Muscle layer of colon (tissue), 2 donors: ENCODE measurements at regions not wholly inside any gene's neighbourhood (a gene's known extent, or its start where the extent isn't known, plus 50 kb on each side); places are given as distances from the start of the nearest gene placed in this dataset.
"Not testable (repeated sequence)": the region's sequence is repeated elsewhere in the genome, so short reads cannot be mapped to it uniquely, and the experiment has no call there.

ENCODE experiments used
- H3K27ac ChIP-seq: one replicate; pipeline ENCODE4 v1.7.0; 2013; ENCODE audit warnings: low read depth, mild to moderate bottlenecking, low read length, moderate library complexity
- H3K27me3 ChIP-seq, 2 donors: one replicate each; pipeline ENCODE4 v1.7.0; 2013; ENCODE audit warnings: low read length in 2 of 2, mild to moderate bottlenecking in 2 of 2; ENCODE audit not compliant: insufficient read depth in 2 of 2, control insufficient read depth in 1 of 2
- H3K36me3 ChIP-seq: one replicate; pipeline ENCODE4 v1.7.0; 2013; ENCODE audit warnings: mild to moderate bottlenecking, low read length; ENCODE audit not compliant: insufficient read depth
- H3K4me1 ChIP-seq: one replicate; pipeline ENCODE4 v1.7.0; 2013; ENCODE audit warnings: mild to moderate bottlenecking, low read length; ENCODE audit not compliant: insufficient read depth
- H3K4me3 ChIP-seq, 2 donors: one replicate each; pipeline ENCODE4 v1.7.0; 2013; ENCODE audit warnings: low read length in 2 of 2, low read depth in 1 of 2, mild to moderate bottlenecking in 1 of 2, moderate library complexity in 1 of 2
- H3K9ac ChIP-seq: one replicate; pipeline ENCODE4 v1.7.0; 2013; ENCODE audit warnings: low read length
- H3K9me3 ChIP-seq: one replicate; pipeline ENCODE4 v1.7.0; 2013; ENCODE audit warnings: mild to moderate bottlenecking, low read length
- donor health status: abdominal sarcoma.
- donor health status: Adenocarcinoma of cecum.

DNA sequence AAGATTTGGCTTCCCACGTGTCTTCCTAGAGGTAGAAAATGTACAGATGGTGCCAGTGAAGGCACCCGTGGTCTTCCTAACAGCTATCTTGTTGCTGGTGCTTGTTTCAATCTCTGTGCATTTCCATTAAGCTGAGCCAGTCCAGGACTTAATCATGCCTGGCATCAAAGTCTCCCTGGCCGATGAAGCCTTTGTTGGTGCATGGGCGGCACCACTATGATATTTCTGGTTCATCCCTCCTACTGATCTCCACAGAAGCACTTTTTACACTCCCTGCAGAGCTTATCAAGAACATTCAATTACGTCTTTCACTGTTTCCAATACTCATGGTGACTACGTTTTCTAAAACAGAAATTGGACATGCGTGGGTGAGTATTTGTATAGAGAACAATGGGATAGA lies 128.4 kb downstream of the TTC8 start:
- Histone ChIP-seq H3K4me3 (no peak overlapping the region), H3K36me3 (no peaks in the 10 kb centered on the region), H3K4me1 (no peaks in the 10 kb centered on the region), H3K9me3 (no peaks in the 10 kb centered on the region), H3K9ac (no peak overlapping the region), H3K27ac (no peak overlapping the region), H3K27me3 (no peaks in the 10 kb centered on the region)

DNA sequence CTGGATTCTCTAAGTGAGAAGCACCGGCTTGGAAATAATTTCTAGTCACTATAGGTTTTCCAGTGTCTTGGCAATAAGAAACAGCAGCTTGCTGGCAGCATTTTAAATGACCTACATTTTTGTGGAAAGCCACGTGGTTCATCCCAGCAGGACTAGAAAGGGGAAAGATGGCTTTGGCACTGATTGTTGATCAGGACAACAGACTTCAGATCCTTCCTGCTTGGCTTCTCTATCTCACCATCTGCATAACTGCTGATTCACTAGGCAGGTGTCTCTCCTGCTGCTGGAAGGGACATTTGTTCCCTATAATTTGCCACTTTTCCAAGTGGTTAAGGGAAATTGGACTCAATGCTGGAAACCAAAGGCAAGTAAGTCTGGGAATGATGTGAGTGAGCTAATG lies 131.0 kb downstream of the TTC8 start:
- no peak overlapping the region for H3K9ac ChIP-seq
- no peak overlapping the region for H3K27ac ChIP-seq
- H3K4me1 ChIP-seq: no peaks in the 10 kb centered on the region
- H3K9me3 ChIP-seq: no peaks in the 10 kb centered on the region
- H3K36me3 ChIP-seq: no peaks in the 10 kb centered on the region
- H3K4me3 ChIP-seq: no peak overlapping the region
- no peaks in the 10 kb centered on the region for H3K27me3 ChIP-seq

DNA sequence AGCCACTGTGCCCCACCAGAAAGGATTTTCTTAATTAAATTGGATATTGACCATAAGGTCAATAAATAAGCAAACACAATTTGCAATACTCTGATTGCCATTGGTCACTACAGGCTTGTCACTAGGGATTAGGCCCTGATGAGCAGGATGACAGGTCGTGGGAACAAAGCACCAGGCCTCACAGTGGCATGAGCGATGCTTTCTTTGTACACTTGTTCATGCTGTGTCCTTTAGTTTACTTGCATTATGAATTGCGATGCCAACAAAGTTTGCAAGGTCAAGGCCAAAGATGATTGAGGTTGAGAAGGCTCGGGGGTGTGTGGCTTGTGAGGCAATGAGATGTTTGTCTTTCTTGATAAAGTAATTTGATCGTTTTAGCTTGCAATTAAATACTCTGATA lies 136.0 kb downstream of the TTC8 start:
- Histone ChIP-seq H3K4me3 (no peak overlapping the region), H3K27me3 (no peaks in the 10 kb centered on the region), H3K4me1 (no peaks in the 10 kb centered on the region), H3K36me3 (no peaks in the 10 kb centered on the region), H3K9me3 (no peaks in the 10 kb centered on the region), H3K27ac (no peak overlapping the region), H3K9ac (no peak overlapping the region)

DNA sequence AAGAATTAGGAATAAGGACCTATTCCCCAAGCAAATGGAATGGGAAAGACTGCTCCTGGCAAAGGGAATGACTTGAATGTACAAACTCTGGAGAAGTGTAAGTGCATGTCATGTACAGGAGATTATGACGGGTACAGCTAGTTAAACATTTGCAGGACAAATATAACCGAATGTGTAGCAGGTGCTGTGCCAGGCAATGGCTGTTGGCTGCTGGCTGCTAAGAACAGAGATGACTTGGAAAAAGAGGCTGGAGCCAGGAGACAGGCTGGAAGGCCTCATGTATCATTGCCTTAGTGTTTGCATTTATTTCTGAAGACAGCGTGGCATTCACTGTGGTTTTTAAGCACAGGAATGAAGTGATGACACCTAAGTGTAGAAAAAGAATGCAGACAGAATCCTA lies 136.8 kb downstream of the TTC8 start:
- Histone ChIP-seq H3K4me1 (no peaks in the 10 kb centered on the region), H3K27me3 (no peaks in the 10 kb centered on the region), H3K9me3 (no peaks in the 10 kb centered on the region), H3K27ac (no peak overlapping the region), H3K36me3 (no peaks in the 10 kb centered on the region), H3K9ac (no peak overlapping the region), H3K4me3 (no peak overlapping the region)

DNA sequence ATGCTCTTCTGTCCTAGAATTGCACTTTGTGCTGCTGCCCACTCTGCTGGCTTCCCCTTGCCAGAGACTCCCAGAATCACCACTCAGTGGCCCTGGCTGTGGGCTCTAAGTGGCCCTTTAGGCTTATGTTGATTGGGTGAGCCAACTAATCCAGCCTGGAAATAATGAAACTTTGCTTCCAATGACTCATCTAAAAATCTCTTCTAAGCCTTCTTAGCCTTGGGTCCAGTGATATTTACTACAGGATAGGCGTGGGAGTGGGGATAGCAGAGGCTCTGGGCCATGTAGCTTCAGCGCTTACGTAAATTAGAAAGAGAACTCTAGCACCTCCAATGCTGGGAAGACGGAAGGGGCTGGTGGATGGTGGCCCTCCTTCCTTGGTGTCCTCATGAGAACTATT lies 137.9 kb downstream of the TTC8 start:
- H3K9me3 ChIP-seq: no peaks in the 10 kb centered on the region
- no peaks in the 10 kb centered on the region for H3K4me1 ChIP-seq
- H3K4me3 ChIP-seq: no peak overlapping the region
- no peak overlapping the region for H3K9ac ChIP-seq
- no peaks in the 10 kb centered on the region for H3K36me3 ChIP-seq
- no peak overlapping the region for H3K27ac ChIP-seq
- H3K27me3 ChIP-seq: no peaks in the 10 kb centered on the region

DNA sequence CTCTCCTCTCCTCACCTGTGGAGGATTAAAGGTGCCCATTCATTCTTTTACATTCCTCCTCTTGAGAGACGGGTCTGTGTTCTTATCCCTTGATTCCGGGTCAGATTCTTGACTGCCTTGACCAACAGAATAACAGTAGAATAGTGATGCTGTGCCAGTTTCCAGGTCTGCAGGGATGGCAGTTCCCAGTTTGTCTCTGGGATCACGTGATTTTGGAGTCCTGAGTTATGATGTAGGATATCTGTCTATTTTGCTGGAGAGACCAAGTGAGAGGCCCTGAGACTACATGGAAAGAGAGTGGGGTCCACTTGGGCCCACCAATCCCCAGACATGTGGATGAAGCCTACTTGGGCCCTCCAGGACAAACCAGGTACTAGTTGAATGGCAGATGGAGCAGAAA lies 142.8 kb downstream of the TTC8 start:
- Histone ChIP-seq H3K9ac (no peak overlapping the region), H3K9me3 (no peaks in the 10 kb centered on the region), H3K36me3 (no peaks in the 10 kb centered on the region), H3K27ac (no peak overlapping the region), H3K4me3 (no peak overlapping the region), H3K4me1 (no peaks in the 10 kb centered on the region), H3K27me3 (no peaks in the 10 kb centered on the region)

DNA sequence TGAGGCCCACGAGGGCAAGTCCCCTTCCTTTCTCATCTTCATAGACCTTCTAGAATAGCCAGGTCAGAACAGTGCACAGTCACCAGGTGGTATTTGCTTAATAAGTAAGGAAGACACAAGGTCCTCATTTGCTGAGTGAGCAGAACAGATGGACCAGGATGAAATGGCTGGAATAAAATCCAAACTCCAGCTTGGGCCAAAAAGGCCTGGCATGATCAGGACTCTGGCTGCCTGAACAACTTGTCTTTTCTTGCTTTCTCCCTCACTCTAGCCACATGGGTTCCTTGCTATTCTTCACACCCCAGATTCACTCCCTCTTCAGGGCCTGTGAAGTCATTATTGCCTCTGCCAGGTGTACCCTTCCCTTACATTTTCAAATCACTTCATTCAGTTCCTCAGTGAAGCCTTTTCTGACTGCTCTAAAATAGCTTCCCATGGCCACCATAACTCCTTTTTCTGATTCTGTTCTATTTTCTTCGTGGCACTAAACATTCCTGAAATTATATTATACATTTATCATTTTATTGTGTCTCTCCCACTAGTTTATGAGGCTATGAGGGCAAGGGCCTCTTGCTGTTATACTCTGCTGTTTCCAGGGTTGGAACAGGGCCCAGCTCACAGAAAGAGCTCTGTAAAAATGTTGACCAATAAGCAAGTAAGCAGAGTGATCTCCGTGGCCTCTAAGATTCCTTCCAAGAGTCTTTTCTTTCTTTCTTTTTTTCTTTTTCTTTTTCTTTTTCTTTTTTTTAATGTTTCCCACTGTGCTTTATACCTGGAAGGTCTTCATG lies 150.8 kb downstream of the TTC8 start:
- peaks cover 0 to 5% of the 10 kb centered on the region in 2 donors for H3K27me3 ChIP-seq
- no peaks in the 10 kb centered on the region for H3K36me3 ChIP-seq
- no peak overlapping the region for H3K4me3 ChIP-seq
- H3K9me3 ChIP-seq: no peaks in the 10 kb centered on the region
- H3K9ac ChIP-seq: no peak overlapping the region
- H3K4me1 ChIP-seq: no peaks in the 10 kb centered on the region
- H3K27ac ChIP-seq: no peak overlapping the region

DNA sequence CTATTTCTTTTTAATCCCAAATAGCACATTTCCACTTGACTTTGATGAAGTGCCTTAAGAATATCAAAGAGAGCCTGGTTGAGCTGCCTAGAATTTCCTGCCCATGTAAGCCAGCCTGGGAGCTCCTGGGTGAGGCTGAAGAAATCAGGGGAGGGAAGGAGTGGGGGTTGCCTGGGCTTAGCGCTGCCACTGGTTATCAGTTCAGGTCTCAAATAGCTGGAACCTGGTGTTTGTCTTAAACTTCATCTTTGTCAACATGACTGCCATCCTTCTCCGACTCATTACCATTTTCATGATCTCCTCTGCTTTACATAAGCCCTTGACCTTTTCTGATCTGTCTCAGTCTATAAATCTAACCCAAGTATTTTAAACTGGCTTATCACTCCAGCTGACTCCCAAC lies 151.5 kb downstream of the TTC8 start:
- Histone ChIP-seq H3K36me3 (no peaks in the 10 kb centered on the region), H3K9me3 (no peaks in the 10 kb centered on the region), H3K9ac (no peak overlapping the region), H3K27ac (no peak overlapping the region), H3K4me1 (no peaks in the 10 kb centered on the region), H3K4me3 (no peak overlapping the region), H3K27me3 (peaks cover 0 to 5% of the 10 kb centered on the region in 2 donors)

DNA sequence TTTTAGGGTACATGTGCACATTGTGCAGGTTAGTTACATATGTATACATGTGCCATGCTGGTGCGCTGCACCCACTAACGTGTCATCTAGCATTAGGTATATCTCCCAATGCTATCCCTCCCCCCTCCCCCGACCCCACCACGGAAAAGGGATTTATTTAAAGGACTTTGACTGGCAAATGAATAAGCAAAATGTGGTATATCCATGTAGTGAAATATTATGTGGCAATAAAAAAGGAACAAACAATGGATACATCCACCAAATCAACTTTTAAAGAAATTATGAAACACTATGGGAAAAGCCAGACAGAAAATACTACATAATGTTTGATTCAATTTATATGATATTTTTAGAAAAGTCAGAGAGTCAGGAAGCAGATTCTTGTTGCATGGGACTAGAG lies 156.5 kb downstream of the TTC8 start:
- H3K9ac ChIP-seq, H3K36me3 ChIP-seq, H3K27ac ChIP-seq, H3K9me3 ChIP-seq, H3K27me3 ChIP-seq, H3K4me1 ChIP-seq, H3K4me3 ChIP-seq: not testable (repeated sequence)

DNA sequence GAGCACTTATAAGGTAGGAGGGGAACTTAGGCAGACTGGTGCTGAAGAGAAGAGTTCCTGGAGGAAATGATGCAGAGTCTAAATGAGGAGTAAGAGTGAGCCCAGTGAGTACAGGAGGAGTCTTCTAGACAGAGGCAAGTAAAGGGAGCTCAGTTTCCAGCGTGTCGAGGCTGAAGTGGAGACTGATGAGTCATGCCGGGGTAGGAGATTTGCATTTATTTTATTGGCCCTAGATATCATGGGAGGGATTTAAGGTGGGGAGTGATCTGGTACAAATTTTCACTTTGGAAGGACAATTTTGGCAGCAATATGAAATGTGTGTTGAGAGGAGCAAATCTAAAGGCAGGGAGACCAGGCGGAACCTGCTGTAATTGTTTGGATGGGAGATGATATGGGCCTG lies 157.5 kb downstream of the TTC8 start:
- no peaks in the 10 kb centered on the region for H3K4me1 ChIP-seq
- no peak overlapping the region for H3K4me3 ChIP-seq
- H3K9ac ChIP-seq: no peak overlapping the region
- H3K9me3 ChIP-seq: no peaks in the 10 kb centered on the region
- no peak overlapping the region for H3K27ac ChIP-seq
- H3K27me3 ChIP-seq: peaks cover 0 to 5% of the 10 kb centered on the region in 2 donors
- no peaks in the 10 kb centered on the region for H3K36me3 ChIP-seq

DNA sequence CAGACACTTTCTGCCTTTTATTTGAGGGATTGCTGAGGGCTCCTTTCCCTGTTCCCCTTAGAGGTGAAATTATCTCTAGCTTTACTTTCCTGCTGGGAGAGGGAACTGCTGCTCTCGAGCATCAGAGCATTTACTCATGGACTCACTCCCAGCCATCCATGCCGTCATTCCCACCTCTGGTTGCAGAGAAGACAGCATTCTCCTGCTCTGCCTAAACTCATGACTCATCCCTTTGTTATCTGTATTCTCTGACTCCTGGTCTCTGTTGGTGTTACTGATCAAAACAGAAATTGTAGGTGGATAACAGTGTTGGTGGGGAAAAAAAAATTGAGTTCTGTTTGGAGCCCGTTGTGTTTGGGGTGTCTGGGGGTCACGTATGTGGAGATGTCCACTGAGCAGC lies 159.3 kb downstream of the TTC8 start:
- no peaks in the 10 kb centered on the region for H3K36me3 ChIP-seq
- no peak overlapping the region for H3K27ac ChIP-seq
- no peaks in the 10 kb centered on the region for H3K9me3 ChIP-seq
- no peak overlapping the region for H3K4me3 ChIP-seq
- H3K27me3 ChIP-seq: no peaks in the 10 kb centered on the region
- H3K4me1 ChIP-seq: no peaks in the 10 kb centered on the region
- H3K9ac ChIP-seq: no peak overlapping the region

DNA sequence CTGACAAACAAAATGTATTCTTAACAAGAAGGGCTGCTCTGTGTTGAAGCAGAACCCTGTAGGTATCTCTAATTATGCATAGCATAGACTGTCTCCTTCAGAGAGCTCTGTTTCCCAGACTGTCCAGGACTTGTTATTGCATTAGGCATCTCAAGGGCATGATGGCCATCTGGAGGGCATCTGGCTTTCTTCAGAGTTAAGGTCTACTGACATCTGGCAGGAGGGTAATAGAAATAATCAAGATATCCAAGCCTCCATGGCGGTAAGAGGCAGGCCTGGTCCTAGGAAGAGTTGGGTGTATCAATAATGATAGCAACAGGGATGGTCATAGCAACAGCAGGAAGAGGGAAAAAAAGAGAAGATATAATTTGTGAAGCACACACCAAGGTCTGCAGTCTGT lies 161.2 kb downstream of the TTC8 start:
- Histone ChIP-seq H3K4me3 (no peak overlapping the region), H3K4me1 (no peaks in the 10 kb centered on the region), H3K9me3 (no peaks in the 10 kb centered on the region), H3K27ac (no peak overlapping the region), H3K27me3 (no peaks in the 10 kb centered on the region), H3K9ac (no peak overlapping the region), H3K36me3 (no peaks in the 10 kb centered on the region)
